ENCODE measurements at regions not wholly inside any gene's neighbourhood (a gene's known extent, or its start where the extent isn't known, plus 50 kb on each side); places are given as distances from the start of the nearest gene placed in this dataset.

- ChIA-PET CTCF (interaction anchor here (1.1 kb wide), 1 partner anchor 16 kb away, joined by 3 read pairs; no protein-coding TSS in a partner anchor), POLR2A (no interaction called here)
- TF ChIP-seq CTCF (IDR thresholded peaks at IDR 0.05; ENCODE audit: insufficient read depth, low read depth, low read length): no peak
- no peaks in the 10 kb centered on the region for H3K27me3 ChIP-seq (ENCODE audit: control insufficient read depth, insufficient read depth, low read length)
- H3K4me3 ChIP-seq (ENCODE audit: low read depth, low read length): no peak overlapping the region
- no peaks in the 10 kb centered on the region for H3K36me3 ChIP-seq (ENCODE audit: control insufficient read depth, insufficient read depth, low read length)
- no peak for DNase-seq (ENCODE audit: low read depth)
Measured at GRCh38 chr1:98410082-98410481, 251.4 kb upstream of the SNX7 start.

- no peaks in the 10 kb centered on the region for H3K36me3 ChIP-seq (ENCODE audit: control insufficient read depth, insufficient read depth, low read length)
- no peak for TF ChIP-seq CTCF (IDR thresholded peaks at IDR 0.05; ENCODE audit: insufficient read depth, low read depth, low read length)
- DNase-seq (ENCODE audit: low read depth): no peak
- POLR2A ChIA-PET: no interaction called here
- H3K27me3 ChIP-seq (ENCODE audit: control insufficient read depth, insufficient read depth, low read length): no peaks in the 10 kb centered on the region
- H3K4me3 ChIP-seq (ENCODE audit: low read depth, low read length): no peak overlapping the region
- CTCF ChIA-PET: interaction anchor here (0.8 kb wide), 1 partner anchor 16 kb away, joined by 3 read pairs; no protein-coding TSS in a partner anchor
Measured at GRCh38 chr1:98406352-98407088, 255.0 kb upstream of the SNX7 start.

- DNase-seq (ENCODE audit: low read depth): no peak
- no peak for TF ChIP-seq CTCF (IDR thresholded peaks at IDR 0.05; ENCODE audit: insufficient read depth, low read depth, low read length)
- CTCF ChIA-PET: no interaction called here
- H3K4me3 ChIP-seq (ENCODE audit: low read depth, low read length): no peak overlapping the region
- no peaks in the 10 kb centered on the region for H3K27me3 ChIP-seq (ENCODE audit: control insufficient read depth, insufficient read depth, low read length)
- POLR2A ChIA-PET: no interaction called here
- no peaks in the 10 kb centered on the region for H3K36me3 ChIP-seq (ENCODE audit: control insufficient read depth, insufficient read depth, low read length)
Measured at GRCh38 chr1:98405581-98406074, 255.9 kb upstream of the SNX7 start.

GRCh38 chr1:98404866-98405265 is 256.7 kb upstream of the SNX7 start:
- TF ChIP-seq CTCF (IDR thresholded peaks at IDR 0.05; ENCODE audit: insufficient read depth, low read depth, low read length): no peak
- ChIA-PET CTCF (no interaction called here), POLR2A (no interaction called here)
- Histone ChIP-seq H3K27me3 (ENCODE audit: control insufficient read depth, insufficient read depth, low read length) (no peaks in the 10 kb centered on the region), H3K4me3 (ENCODE audit: low read depth, low read length) (no peak overlapping the region), H3K36me3 (ENCODE audit: control insufficient read depth, insufficient read depth, low read length) (no peaks in the 10 kb centered on the region)
- DNase-seq (ENCODE audit: low read depth): no peak

- no peaks in the 10 kb centered on the region for H3K27me3 ChIP-seq (ENCODE audit: control insufficient read depth, insufficient read depth, low read length)
- ChIA-PET POLR2A (no interaction called here), CTCF (no interaction called here)
- H3K36me3 ChIP-seq (ENCODE audit: control insufficient read depth, insufficient read depth, low read length): no peaks in the 10 kb centered on the region
- DNase-seq (ENCODE audit: low read depth): no peak
- H3K4me3 ChIP-seq (ENCODE audit: low read depth, low read length): no peak overlapping the region
- no peak for TF ChIP-seq CTCF (IDR thresholded peaks at IDR 0.05; ENCODE audit: insufficient read depth, low read depth, low read length)
Measured at GRCh38 chr1:98403963-98404480, 257.5 kb upstream of the SNX7 start.
